Neural cell (in vitro differentiated cells): ENCODE measurements at regions not wholly inside any gene's neighbourhood (a gene's known extent, or its start where the extent isn't known, plus 50 kb on each side); places are given as distances from the start of the nearest gene placed in this dataset.

ENCODE experiments used
- H2AFZ ChIP-seq: fragments of 200-600, 300-800 bp; sonication (generic), shearing (Covaris generic); 2 replicates; pipeline ENCODE4 v1.6.0; 2014; ENCODE audit warnings: low read depth, mild to moderate bottlenecking, antibody characterized with exemption, low read length, moderate library complexity
- H3F3A ChIP-seq: fragments of 200-600 bp; shearing (Covaris generic); 2 replicates; pipeline ENCODE4 v1.6.1; 2016; ENCODE audit warnings: mild to moderate bottlenecking, moderate library complexity, mixed read lengths, antibody characterized with exemption, low read length; ENCODE audit not compliant: insufficient read depth, poor library complexity, severe bottlenecking
- H3K27ac ChIP-seq: fragments of 200-600, 300-800 bp; sonication (generic), shearing (Covaris generic); 2 replicates; pipeline ENCODE4 v1.5.1; 2014; ENCODE audit warnings: mild to moderate bottlenecking, low read length, moderate library complexity
- H3K27me3 ChIP-seq: fragments of 300-800, 200-600 bp; sonication (generic), shearing (Covaris generic); 2 replicates; pipeline ENCODE4 v1.6.0; 2014; ENCODE audit warnings: mild to moderate bottlenecking, low read depth, low read length, moderate library complexity; ENCODE audit not compliant: insufficient read depth
- H3K36me3 ChIP-seq: fragments of 300-800, 200-600 bp; sonication (generic), shearing (Covaris generic); 2 replicates; pipeline ENCODE4 v1.5.1; 2014; ENCODE audit warnings: mild to moderate bottlenecking, antibody characterized with exemption, low read length, moderate library complexity; ENCODE audit not compliant: insufficient read depth
- H3K4me2 ChIP-seq: fragments of 300-800, 200-600 bp; sonication (generic), shearing (Covaris generic); 2 replicates; pipeline ENCODE4 v1.6.0; 2014; ENCODE audit warnings: mild to moderate bottlenecking, low read length
- H3K4me3 ChIP-seq: fragments of 300-800, 200-600 bp; sonication (generic), shearing (Covaris generic); 2 replicates; pipeline ENCODE4 v1.5.1; 2014; ENCODE audit warnings: mild to moderate bottlenecking, low read length, moderate library complexity
- H3K79me2 ChIP-seq: fragments of 200-600 bp; shearing (Covaris generic); replicated peaks from 2 replicates; pipeline ENCODE4 v1.6.0; 2014; ENCODE audit warnings: mild to moderate bottlenecking, low read length, moderate library complexity; ENCODE audit not compliant: insufficient read depth
- H3K9ac ChIP-seq: fragments of 300-800, 200-600 bp; sonication (generic), shearing (Covaris generic); 2 replicates; pipeline ENCODE4 v1.6.1; 2016; ENCODE audit warnings: mild to moderate bottlenecking, low read length, mixed read lengths
- H3K9me2 ChIP-seq: fragments of 200-600 bp; shearing (Covaris generic); 2 replicates; pipeline ENCODE4 v1.6.1; 2016; ENCODE audit warnings: mild to moderate bottlenecking, low read length, mixed read lengths; ENCODE audit not compliant: insufficient read depth
- H3K9me3 ChIP-seq: fragments of 200-600, 300-800 bp; sonication (generic), shearing (Covaris generic); 2 replicates; pipeline ENCODE4 v1.6.1; 2016; ENCODE audit warnings: mild to moderate bottlenecking, mixed run types, low read length, moderate library complexity, mixed read lengths
- H4K20me1 ChIP-seq: fragments of 200-600 bp; shearing (Covaris generic); 2 replicates; pipeline ENCODE4 v1.6.1; 2016; ENCODE audit warnings: mild to moderate bottlenecking, mixed run types; ENCODE audit not compliant: insufficient read depth
- EP300 ChIP-seq: fragments of 450-650 bp; conservative IDR thresholded peaks from 2 replicates; pipeline ENCODE4 v1.6.1; 2014; ENCODE audit warnings: antibody characterized with exemption, mild to moderate bottlenecking, moderate library complexity; ENCODE audit not compliant: poor library complexity, severe bottlenecking
- EZH2 ChIP-seq: fragments of 200-600, 300-800 bp; shearing (Covaris generic), sonication (generic); IDR thresholded peaks from 2 replicates; pipeline ENCODE4 v1.6.1; 2014; ENCODE audit warnings: antibody characterized with exemption, low read length, borderline replicate concordance, mild to moderate bottlenecking; ENCODE audit not compliant: insufficient read depth, poor library complexity, severe bottlenecking
- MXI1 ChIP-seq: fragments of 450-650 bp; conservative IDR thresholded peaks from 2 replicates; pipeline ENCODE4 v1.6.1; 2014; ENCODE audit warnings: antibody characterized with exemption, mild to moderate bottlenecking; ENCODE audit not compliant: poor library complexity, severe bottlenecking
- POLR2AphosphoS5 ChIP-seq: IDR thresholded peaks from 2 replicates; pipeline ENCODE4 v1.6.1; 2012
- RAD21 ChIP-seq: fragments of 450-650 bp; conservative IDR thresholded peaks from 2 replicates; pipeline ENCODE4 v1.6.1; 2014; ENCODE audit warnings: antibody characterized with exemption, mild to moderate bottlenecking, moderate library complexity
- SMC3 ChIP-seq: fragments of 450-650 bp; conservative IDR thresholded peaks from 2 replicates; pipeline ENCODE4 v1.6.1; 2014; ENCODE audit warnings: antibody characterized with exemption, mild to moderate bottlenecking, moderate library complexity; ENCODE audit not compliant: poor library complexity
- TAF1 ChIP-seq: IDR thresholded peaks from 2 replicates; pipeline ENCODE4 v1.6.1; 2012; ENCODE audit warnings: low read depth
- TF ChIP-seq, protein P1 (sequence below): fragments of 450-650 bp; IDR thresholded peaks from 2 replicates; pipeline ENCODE4 v1.5.1; 2014; ENCODE audit warnings: antibody characterized with exemption, mild to moderate bottlenecking, moderate library complexity; ENCODE audit not compliant: poor library complexity, severe bottlenecking
- TF ChIP-seq, protein P2 (sequence below): IDR thresholded peaks from 2 replicates; pipeline ENCODE4 v1.6.1; 2012; ENCODE audit warnings: borderline replicate concordance

DNA sequence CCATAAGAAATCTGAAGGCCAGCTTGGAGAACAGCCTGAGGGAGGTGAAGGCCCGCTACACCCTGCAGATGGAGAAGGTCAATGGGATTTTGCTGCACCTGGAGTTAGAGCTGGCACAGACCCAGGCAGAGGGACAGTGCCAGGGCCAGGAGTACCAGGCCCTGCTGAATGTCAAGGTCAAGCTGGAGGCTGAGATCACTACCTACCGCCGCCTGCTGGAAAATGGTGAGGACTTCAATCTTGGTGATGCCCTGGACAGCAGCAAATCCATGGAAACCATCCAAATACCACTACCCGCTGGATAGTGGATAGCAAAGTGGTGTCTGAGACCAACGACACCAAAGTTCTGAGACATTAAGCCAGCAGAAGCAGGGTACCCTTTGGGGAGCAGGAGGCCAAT is 100.5 kb upstream of the MAN2A1 start:
- H3K27ac ChIP-seq: no peak overlapping the region
- H3F3A ChIP-seq: no peaks in the 10 kb centered on the region
- H3K36me3 ChIP-seq: no peaks in the 10 kb centered on the region
- H3K4me3 ChIP-seq: no peak overlapping the region
- H2AFZ ChIP-seq: no peak overlapping the region
- no peaks in the 10 kb centered on the region for H3K9me3 ChIP-seq
- no peaks in the 10 kb centered on the region for H3K9me2 ChIP-seq
- no peak overlapping the region for H3K9ac ChIP-seq
- no peaks in the 10 kb centered on the region for H3K27me3 ChIP-seq
- no peak for TF ChIP-seq POLR2AphosphoS5
- H4K20me1 ChIP-seq: no peaks in the 10 kb centered on the region
- H3K79me2 ChIP-seq: no peaks in the 10 kb centered on the region
- no peak overlapping the region for H3K4me2 ChIP-seq

DNA sequence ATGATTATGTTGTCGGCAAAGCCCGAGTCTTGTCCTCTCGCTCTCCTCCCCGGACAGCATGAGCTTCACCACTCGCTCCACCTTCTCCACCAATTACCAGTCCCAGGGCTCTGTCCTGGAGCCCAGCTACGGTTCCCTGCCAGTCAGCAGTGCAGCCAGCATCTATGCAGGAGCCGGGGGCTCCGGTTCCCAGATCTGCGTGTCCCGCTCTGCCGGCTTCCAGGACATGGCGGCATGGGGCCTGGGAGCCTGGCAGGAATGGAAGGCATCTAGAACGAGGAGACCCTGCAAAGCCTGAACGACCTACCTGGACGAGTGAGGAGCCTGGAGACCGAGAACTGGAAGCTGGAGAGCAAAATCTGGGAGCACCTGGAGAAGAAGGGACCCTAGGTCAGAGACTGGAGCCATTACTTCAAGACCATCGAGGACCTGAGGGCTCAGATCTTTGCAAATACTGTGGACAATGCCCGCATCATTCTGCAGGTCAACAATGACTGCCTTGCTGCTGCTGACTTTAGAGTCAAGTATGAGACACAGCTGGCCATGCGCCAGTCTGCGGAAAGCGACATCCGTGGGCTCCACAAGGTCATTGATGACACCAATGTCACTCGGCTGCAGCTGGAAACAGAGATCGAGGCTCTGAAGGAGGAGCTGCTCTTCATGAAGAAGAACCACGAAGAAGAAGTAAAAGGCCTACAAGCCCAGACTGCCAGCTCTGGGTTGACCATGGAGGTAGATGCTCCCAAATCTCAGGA is 101.3 kb upstream of the MAN2A1 start:
- Histone ChIP-seq H3K36me3 (no peaks in the 10 kb centered on the region), H3K9me3 (no peaks in the 10 kb centered on the region), H3K27ac (no peak overlapping the region), H3F3A (no peaks in the 10 kb centered on the region), H3K4me3 (no peak overlapping the region), H3K4me2 (no peak overlapping the region), H2AFZ (no peak overlapping the region), H4K20me1 (no peaks in the 10 kb centered on the region), H3K9ac (no peak overlapping the region), H3K27me3 (no peaks in the 10 kb centered on the region), H3K9me2 (no peaks in the 10 kb centered on the region), H3K79me2 (no peaks in the 10 kb centered on the region)
- TF ChIP-seq EP300 (no peak), EZH2 (no peak), TAF1 (no peak), POLR2AphosphoS5 (no peak), RAD21 (no peak), SMC3 (no peak), MXI1 (no peak)
- TF ChIP-seq, protein P1, sequence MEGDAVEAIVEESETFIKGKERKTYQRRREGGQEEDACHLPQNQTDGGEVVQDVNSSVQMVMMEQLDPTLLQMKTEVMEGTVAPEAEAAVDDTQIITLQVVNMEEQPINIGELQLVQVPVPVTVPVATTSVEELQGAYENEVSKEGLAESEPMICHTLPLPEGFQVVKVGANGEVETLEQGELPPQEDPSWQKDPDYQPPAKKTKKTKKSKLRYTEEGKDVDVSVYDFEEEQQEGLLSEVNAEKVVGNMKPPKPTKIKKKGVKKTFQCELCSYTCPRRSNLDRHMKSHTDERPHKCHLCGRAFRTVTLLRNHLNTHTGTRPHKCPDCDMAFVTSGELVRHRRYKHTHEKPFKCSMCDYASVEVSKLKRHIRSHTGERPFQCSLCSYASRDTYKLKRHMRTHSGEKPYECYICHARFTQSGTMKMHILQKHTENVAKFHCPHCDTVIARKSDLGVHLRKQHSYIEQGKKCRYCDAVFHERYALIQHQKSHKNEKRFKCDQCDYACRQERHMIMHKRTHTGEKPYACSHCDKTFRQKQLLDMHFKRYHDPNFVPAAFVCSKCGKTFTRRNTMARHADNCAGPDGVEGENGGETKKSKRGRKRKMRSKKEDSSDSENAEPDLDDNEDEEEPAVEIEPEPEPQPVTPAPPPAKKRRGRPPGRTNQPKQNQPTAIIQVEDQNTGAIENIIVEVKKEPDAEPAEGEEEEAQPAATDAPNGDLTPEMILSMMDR: no peak
- TF ChIP-seq, protein P2, sequence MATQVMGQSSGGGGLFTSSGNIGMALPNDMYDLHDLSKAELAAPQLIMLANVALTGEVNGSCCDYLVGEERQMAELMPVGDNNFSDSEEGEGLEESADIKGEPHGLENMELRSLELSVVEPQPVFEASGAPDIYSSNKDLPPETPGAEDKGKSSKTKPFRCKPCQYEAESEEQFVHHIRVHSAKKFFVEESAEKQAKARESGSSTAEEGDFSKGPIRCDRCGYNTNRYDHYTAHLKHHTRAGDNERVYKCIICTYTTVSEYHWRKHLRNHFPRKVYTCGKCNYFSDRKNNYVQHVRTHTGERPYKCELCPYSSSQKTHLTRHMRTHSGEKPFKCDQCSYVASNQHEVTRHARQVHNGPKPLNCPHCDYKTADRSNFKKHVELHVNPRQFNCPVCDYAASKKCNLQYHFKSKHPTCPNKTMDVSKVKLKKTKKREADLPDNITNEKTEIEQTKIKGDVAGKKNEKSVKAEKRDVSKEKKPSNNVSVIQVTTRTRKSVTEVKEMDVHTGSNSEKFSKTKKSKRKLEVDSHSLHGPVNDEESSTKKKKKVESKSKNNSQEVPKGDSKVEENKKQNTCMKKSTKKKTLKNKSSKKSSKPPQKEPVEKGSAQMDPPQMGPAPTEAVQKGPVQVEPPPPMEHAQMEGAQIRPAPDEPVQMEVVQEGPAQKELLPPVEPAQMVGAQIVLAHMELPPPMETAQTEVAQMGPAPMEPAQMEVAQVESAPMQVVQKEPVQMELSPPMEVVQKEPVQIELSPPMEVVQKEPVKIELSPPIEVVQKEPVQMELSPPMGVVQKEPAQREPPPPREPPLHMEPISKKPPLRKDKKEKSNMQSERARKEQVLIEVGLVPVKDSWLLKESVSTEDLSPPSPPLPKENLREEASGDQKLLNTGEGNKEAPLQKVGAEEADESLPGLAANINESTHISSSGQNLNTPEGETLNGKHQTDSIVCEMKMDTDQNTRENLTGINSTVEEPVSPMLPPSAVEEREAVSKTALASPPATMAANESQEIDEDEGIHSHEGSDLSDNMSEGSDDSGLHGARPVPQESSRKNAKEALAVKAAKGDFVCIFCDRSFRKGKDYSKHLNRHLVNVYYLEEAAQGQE: no peak
